Dedifferentiated amniotic fluid mesenchymal stem cell (primary cell): ENCODE measurements at regions not wholly inside any gene's neighbourhood (a gene's known extent, or its start where the extent isn't known, plus 50 kb on each side); places are given as distances from the start of the nearest gene placed in this dataset.
A peak's percentile ranks its signal among the peaks of the same experiment; 100 is the strongest.

Experiments used
- DNase-seq: peaks from one replicate; pipeline ENCODE4 v3.0.0-alpha.2; 2016; ENCODE audit errors: extremely low spot score

DNA sequence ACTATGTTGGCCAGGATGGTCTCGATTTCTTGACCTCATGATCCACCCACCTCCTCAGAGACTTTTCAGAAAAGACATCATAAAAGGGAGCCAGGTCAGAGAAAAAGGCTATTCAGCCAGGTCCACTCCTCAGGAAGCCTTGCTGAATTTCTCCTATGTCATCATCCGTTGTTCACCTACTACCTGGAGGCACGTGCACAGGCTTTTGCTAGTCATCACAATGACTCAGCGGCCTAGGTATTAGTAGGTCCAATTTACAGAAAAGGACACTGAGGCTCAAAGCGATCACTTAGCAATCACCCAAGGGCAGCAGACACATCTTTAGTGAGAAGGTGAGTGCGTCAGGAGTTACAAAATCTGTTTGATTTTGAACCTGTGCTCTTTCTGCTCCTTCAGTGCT, 72.3 kb upstream of the RAD23B start:
- no peak for DNase-seq

DNA sequence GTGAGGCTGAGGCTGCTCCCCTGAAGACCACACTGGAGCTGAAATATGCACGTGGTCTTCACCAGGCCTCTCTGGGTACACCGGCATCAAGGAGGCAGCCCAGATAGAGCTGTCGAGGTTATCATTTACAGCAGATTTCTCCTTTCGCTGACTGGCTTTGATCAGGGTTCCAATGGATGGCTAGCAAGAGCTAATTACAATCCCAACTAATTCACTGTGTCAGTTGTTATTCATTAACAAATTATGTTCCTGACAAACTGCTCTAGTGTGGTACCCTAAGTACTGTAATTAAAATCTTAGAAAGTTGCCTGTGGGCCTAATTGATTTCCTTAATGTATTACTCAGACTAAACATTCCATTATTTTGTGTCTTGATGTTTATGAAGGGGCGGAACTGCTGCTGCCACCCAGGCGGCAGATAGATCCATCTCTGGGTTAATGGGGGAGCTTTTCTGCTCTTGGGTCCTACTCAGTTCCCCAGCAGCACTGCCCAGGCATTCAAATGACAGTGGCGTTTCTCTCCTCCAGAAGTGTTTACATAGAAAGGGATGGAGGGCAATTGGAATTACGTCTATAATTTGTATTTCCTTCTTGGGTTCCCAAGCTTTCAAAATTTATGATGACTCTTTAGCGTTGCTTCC, 71.7 kb upstream of the RAD23B start:
- DNase-seq = no peak

DNA sequence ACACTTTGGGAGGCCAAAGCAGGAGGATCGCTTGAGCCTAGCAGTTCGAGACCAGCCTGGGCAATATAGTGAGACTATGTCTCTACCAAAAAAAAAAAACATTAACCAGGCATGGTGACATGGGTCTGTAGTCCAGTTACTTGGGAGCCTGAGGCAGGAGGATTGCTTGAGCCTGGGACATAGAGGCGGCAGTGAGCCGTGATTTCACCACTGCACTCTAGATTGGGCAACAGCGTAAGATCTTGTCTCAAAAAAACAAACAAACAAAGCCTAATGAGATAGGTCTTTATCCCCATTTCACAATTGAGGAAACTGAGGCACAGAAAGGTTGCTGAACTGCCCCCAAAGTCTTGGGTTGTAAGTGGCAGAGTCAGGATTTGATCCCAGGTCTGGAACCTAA, 70.5 kb upstream of the RAD23B start:
- DNase-seq = no peak

DNA sequence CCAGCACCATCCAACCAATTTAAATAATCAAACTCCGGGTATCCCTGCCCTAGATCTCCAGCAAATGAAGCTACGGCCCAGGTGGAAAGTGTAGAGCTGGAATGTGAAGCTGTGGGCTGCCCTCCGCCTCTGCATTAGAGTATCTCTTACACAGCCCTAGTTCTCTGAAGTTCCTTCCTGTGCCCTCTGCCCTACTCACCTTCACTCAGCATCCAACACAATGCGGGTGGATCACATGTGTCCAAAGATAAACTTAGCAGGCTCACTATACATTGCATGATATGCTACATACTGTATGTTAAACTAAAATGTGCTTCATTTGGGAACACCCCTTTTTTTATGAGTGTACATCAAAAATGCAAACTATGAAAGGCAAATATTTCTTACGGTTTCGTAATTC, 70.0 kb upstream of the RAD23B start:
- DNase-seq = peak; percentile 45

DNA sequence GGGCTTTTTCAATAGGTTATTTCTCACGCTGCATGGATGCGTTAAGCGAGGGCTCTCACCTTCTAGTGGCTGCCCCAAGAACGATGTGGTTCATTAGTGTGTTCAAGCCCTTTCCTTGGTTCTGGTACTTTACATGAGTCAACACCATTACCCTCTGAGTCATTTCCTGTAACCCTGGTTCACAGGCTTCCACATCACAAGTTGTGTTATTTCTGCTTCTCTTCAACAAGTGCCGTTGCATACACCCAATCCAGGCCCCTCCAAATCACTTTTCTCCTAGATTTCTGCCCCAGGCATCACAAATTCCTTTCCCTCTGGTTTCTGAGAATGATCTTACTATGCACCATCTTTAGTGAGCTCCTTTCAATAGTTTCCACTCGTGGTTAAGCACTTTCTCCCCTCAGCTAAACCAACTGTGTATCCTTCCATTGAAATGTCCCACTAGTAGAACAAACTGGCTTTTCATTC, 69.5 kb upstream of the RAD23B start:
- DNase-seq = peak; percentile 80

DNA sequence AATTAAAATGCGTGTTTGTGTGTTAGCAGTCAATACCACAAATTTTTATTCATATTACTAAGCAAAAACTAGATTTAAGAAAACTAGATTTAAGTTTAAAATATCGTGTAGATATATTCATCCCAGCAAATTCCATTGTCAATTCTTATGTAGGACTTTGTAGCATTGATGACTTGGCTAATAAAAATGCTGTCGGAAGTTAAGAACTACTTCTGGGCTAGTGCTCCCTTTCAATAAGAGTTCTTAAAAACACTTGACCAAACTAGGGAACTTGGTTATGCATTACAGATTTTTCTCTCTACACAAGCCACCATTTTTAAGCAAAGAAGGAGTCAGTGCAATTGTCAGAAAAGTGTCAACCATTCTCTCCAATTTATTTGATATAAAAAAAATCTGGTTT, 68.7 kb upstream of the RAD23B start:
- DNase-seq = no peak

DNA sequence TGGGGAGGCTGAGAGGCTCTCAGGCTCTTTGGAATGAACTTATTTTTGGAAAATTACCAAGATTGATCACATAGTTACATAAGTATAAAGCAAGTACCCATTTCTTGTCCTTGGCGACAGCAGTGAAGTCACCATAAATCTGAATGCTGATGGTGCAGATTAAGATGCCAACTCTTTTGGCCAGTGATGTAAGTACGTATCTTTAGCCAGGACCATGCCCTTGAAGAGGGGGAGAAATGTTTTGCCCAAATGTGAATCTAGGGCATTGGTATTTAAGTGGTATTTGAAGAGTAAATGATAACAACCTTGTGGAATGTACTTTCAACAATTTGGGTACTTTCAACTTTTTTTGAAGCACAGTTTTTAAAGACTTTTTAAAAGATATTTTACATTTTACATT, 68.2 kb upstream of the RAD23B start:
- DNase-seq = peak; percentile 35

DNA sequence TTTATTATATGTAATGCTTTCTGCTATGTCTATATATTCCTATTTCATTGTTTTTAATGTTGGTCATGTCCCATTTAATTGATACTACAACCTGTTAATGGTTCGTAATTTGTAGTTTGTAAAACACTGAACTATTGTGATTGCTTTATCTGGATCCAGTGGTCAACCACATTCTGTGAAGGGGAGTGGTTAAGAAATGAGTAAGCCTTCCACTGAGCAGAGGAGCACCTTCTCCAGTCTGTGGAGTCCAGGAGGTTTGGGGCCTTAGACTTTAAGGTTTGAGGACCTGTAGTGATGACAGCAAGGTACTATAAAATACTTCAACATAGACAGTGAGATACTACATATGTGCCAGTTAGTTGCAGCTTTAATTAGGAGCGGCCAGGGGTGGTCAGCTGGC, 67.7 kb upstream of the RAD23B start:
- DNase-seq = no peak

DNA sequence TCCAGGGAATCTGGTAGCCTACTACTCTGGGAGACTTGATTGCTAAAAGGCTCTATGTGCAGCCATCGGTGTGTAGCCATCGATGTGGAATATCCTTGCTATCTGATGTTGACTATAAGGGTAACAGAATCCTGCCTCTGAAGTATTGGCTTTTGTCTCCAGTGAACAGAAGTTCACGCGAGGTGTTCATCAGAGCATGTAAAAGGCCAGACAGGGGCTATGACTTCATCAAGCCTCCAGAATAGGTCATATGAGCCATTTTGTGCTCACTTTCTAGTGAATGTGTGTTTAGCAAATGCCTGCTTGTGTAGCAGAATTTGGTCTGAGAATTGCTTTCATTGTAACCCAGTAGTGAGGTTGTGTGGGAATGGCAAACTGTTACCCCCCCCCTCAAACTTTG, 66.8 kb upstream of the RAD23B start:
- no peak for DNase-seq

DNA sequence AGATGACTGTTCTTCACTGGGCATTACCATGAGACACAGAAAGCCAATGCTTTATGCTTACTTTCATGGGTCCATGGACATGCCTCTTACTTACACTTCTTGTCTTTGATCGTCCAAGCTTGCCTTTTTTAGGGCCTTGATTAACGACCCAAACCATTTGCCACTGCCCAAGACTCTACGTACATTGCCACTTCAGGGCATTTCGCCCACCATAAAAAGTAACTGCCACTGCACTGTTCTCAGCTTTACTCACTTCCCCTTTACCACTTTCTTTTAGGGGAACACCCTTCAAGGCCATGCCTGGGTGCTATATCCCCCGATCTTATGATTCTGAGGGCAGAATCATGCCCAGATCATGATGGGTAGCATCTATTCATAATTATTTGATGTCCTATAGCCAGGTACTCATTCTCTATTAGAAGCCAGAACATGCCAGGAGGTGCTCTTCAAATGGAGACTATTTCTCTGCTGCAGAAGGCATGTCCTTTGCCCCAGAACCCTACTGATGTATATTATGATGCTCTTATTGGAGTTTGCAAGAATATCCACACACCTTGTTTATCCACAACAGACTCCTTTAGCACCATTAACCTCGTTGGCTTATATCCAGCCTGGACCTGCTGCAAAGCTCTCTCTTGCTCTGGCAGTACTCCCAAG, 64.1 kb upstream of the RAD23B start:
- no peak for DNase-seq

DNA sequence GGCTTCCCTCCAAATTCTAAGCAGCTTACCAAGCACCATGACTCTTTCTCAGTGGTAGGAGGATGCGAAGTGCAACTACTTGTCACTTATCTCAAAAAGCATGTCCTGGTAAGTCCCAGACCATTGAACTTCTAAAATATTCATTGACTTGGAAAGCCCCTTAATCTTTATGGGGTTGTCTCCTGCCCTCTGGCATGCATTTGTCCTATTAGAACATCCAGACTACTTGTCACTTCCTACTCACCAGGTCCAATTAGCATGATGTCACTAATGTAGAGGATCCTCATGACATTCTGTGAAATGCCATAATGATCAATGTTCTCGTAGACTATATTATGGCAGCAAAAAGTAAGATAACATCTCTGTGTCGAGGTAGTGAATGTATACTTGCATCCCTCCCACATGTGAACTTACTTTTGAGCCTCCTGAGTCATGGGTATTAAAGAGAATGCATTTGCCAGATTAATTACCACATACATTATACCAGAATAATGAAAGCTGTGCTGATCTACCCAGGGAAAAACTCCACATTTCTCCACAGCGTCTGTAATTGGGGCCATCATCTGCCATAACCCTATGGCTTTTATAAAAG, 63.5 kb upstream of the RAD23B start:
- DNase-seq = no peak

DNA sequence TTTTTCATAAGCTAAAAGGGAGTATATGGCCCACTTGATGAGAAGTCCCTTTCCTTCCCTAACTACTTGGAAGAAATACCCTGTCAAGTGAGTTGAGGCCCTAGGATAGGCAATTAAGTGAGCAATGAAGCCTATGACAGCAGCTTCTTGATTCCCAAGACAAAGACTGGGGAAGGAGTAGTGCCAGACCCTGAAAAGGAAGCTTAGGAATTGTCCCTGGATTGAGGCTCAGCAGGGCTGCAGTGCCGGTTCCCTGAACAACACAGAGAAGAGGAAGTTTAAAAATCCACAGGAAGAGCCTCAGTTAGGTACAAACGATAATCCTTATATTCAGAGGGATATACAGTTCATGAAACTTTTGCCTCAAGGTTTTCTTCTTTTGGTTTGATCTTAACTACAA, 61.8 kb upstream of the RAD23B start:
- DNase-seq = no peak

DNA sequence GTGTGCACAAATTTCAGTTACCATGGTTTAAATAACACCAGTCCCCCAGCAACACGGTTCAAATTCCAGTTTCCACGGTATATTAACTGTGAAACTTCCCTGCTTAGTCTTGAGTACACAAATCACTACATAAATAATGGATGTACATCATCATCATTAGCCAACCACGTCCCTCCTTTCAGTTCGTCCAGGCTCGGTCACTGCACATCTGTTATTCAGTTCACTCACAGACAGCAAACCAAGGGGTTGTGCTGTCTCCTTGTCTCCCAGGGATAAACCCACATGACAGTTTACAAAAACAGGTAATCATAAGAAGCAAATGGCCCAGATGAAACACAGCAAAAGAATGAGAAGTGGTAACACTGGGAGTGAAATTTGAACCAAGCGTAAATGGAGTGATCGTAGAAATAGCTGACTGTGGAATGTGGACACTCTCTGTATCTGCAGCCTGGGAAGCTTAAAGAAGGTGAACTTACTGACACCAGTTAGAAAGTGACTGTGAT, 61.0 kb upstream of the RAD23B start:
- DNase-seq = peak; percentile 42

DNA sequence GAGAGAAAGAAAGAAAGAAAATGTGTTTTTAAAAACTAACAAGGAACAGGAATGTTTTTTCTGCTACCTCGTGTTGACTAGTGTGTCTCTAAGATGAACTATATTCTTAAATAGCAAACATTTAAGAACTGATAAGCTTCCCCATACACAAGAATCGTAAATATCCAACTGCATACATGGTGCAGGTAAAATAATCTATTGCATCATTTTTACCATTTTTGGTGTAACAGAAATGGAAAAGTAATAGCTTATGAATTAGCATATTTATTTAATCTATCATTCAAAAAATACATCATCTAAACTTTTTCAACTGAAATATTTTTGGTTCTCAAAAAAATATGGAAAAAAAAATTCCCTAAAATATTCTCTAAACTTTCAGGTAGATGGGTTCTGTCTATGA, 59.7 kb upstream of the RAD23B start:
- DNase-seq = no peak

DNA sequence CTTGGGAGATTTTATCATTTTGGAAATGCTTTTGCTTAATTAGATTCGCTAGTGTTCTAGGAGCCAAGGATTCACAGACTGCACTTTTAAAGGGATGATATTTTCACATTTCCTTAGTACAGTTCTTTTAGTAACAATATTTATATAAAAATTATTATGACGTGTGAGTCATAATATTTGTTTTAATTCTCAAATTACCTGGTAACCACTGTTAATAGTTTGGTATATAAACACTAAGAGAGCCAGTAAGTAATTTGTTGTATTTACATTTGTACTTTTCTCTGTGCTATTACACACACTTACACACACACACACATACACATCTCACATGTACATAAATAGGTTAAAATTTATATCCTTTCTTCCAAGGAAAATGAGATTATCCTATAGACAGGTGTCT, 58.8 kb upstream of the RAD23B start:
- no peak for DNase-seq

DNA sequence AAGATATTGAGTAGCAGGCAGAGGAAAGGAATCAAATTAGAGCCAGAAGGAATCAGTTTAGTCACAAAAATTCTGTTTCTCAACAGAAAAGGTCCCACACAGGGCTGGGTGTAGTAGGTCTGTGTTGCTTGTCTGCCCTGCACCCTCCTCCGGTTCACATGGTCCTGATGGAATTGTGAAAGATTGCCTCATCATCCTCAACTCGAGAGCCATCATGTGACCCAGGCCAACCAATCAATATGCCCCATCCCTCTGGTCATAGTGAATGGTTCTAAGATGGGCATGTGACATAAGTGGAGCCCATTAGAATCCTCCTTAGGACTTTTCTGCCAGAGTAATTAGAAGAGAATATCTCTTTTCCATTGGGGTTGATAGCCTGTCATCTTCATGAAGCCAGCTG, 56.7 kb upstream of the RAD23B start:
- no peak for DNase-seq

DNA sequence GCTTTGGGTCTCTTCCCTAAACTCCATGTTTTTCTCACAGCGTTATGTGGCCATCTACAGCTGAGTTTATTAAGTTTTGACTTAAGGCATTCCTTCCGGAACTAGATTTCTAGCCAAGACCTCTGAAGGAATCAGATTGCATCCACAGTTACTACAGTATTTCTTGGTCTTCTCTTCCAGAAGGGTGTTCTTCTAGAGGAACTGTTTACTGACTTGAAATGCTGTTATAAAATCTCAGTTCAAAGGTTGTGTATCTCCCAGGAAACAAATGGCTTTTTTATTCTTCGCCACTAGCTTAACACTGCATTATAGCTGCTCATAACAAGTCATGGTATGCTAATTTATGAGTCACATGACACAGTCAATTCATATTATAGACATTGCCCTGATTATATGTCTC, 55.3 kb upstream of the RAD23B start:
- DNase-seq = no peak

DNA sequence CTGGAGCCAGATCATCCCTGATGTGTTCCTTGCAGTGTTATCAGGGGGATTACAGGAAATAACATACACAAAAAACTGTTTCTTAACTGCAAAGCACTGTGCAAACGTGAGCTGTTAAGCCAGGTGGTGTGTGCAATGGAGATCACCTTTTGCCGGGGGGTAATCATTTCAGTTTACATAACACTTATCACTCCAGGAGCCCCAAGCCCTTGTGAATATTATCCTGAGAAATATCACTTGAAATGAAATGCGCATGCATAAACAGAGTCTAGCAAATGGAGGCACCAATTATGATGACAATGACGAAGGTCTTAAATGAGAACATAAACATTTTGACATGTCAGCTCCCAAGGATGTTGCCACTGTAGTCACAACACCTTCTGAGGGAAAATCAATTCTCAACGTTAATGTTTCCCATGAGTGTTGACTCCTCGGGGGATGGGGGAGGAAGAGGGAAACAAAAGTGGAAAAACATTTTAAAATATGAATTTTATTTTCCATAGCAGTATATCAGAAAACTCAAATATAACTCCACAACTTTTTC, 54.5 kb upstream of the RAD23B start:
- no peak for DNase-seq

DNA sequence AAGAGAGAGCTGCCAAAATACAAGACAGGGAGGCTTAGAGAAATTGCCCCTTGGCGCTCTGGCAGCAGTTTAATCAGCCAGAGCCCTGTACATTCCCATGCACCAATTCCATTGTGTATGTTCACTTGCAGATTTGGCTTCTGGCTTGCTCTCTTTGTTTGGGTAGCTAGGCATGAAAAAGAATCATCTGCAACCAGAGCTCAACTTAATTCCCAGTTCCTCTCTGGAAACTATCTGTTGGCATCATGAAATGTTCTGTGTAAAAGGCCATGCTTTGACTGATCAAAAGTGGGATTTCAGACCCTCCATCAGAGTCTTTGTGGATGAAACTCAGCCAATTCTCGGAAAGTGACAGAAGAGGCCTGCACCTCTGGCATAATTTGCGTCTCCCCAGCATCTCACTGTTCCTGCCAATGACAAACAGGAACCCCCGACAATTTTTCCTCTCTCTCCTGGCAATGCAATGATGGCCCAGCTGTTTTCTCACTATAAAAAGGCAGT, 53.8 kb upstream of the RAD23B start:
- no peak for DNase-seq
